ENCODE measurements at regions not wholly inside any gene's neighbourhood (a gene's known extent, or its start where the extent isn't known, plus 50 kb on each side); places are given as distances from the start of the nearest gene placed in this dataset.
A peak's percentile ranks its signal among the peaks of the same experiment; 100 is the strongest.

- TF ChIP-seq, protein P1, sequence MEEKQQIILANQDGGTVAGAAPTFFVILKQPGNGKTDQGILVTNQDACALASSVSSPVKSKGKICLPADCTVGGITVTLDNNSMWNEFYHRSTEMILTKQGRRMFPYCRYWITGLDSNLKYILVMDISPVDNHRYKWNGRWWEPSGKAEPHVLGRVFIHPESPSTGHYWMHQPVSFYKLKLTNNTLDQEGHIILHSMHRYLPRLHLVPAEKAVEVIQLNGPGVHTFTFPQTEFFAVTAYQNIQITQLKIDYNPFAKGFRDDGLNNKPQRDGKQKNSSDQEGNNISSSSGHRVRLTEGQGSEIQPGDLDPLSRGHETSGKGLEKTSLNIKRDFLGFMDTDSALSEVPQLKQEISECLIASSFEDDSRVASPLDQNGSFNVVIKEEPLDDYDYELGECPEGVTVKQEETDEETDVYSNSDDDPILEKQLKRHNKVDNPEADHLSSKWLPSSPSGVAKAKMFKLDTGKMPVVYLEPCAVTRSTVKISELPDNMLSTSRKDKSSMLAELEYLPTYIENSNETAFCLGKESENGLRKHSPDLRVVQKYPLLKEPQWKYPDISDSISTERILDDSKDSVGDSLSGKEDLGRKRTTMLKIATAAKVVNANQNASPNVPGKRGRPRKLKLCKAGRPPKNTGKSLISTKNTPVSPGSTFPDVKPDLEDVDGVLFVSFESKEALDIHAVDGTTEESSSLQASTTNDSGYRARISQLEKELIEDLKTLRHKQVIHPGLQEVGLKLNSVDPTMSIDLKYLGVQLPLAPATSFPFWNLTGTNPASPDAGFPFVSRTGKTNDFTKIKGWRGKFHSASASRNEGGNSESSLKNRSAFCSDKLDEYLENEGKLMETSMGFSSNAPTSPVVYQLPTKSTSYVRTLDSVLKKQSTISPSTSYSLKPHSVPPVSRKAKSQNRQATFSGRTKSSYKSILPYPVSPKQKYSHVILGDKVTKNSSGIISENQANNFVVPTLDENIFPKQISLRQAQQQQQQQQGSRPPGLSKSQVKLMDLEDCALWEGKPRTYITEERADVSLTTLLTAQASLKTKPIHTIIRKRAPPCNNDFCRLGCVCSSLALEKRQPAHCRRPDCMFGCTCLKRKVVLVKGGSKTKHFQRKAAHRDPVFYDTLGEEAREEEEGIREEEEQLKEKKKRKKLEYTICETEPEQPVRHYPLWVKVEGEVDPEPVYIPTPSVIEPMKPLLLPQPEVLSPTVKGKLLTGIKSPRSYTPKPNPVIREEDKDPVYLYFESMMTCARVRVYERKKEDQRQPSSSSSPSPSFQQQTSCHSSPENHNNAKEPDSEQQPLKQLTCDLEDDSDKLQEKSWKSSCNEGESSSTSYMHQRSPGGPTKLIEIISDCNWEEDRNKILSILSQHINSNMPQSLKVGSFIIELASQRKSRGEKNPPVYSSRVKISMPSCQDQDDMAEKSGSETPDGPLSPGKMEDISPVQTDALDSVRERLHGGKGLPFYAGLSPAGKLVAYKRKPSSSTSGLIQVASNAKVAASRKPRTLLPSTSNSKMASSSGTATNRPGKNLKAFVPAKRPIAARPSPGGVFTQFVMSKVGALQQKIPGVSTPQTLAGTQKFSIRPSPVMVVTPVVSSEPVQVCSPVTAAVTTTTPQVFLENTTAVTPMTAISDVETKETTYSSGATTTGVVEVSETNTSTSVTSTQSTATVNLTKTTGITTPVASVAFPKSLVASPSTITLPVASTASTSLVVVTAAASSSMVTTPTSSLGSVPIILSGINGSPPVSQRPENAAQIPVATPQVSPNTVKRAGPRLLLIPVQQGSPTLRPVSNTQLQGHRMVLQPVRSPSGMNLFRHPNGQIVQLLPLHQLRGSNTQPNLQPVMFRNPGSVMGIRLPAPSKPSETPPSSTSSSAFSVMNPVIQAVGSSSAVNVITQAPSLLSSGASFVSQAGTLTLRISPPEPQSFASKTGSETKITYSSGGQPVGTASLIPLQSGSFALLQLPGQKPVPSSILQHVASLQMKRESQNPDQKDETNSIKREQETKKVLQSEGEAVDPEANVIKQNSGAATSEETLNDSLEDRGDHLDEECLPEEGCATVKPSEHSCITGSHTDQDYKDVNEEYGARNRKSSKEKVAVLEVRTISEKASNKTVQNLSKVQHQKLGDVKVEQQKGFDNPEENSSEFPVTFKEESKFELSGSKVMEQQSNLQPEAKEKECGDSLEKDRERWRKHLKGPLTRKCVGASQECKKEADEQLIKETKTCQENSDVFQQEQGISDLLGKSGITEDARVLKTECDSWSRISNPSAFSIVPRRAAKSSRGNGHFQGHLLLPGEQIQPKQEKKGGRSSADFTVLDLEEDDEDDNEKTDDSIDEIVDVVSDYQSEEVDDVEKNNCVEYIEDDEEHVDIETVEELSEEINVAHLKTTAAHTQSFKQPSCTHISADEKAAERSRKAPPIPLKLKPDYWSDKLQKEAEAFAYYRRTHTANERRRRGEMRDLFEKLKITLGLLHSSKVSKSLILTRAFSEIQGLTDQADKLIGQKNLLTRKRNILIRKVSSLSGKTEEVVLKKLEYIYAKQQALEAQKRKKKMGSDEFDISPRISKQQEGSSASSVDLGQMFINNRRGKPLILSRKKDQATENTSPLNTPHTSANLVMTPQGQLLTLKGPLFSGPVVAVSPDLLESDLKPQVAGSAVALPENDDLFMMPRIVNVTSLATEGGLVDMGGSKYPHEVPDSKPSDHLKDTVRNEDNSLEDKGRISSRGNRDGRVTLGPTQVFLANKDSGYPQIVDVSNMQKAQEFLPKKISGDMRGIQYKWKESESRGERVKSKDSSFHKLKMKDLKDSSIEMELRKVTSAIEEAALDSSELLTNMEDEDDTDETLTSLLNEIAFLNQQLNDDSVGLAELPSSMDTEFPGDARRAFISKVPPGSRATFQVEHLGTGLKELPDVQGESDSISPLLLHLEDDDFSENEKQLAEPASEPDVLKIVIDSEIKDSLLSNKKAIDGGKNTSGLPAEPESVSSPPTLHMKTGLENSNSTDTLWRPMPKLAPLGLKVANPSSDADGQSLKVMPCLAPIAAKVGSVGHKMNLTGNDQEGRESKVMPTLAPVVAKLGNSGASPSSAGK (IDR thresholded peaks at IDR 0.05), result no peak
- TF ChIP-seq ATF3 (IDR thresholded peaks at IDR 0.05) (peak; percentile 72), ATF3 (CRISPR knock-in tag; conservative IDR thresholded peaks at IDR 0.05) (no peak), TEAD4 (IDR thresholded peaks at IDR 0.05; ENCODE audit: low read length) (0 out of 2 replicates have a peak, but pooled peaks have one; percentile 26), TEAD4 (CRISPR knock-in tag; IDR thresholded peaks at IDR 0.05; ENCODE audit: borderline replicate concordance) (no peak), NFE2 (IDR thresholded peaks at IDR 0.05; ENCODE audit: low read depth) (peak; percentile 36; the same call in 1 of the 2 replicates), NELFE (IDR thresholded peaks at IDR 0.05; ENCODE audit: insufficient read depth, insufficient read length) (no peak), FOSL1 (tag; conservative IDR thresholded peaks at IDR 0.05) (peak; percentile 92), CXXC5 (CRISPR knock-in tag; IDR thresholded peaks at IDR 0.05) (no peak), SUPT5H (IDR thresholded peaks at IDR 0.05) (no peak), ZSCAN29 (IDR thresholded peaks at IDR 0.05) (no peak), POLR2A (conservative IDR thresholded peaks at IDR 0.05) (no peak), ATF7 (IDR thresholded peaks at IDR 0.05) (peak; percentile 32; the same call in 1 of the 2 replicates)
Observed at GRCh38 chr12:114955414-114956014, 271.5 kb upstream of the TBX3 start (continued).

Data from K562 (cell line).